SK-N-MC (cell line): ENCODE measurements at regions not wholly inside any gene's neighbourhood (a gene's known extent, or its start where the extent isn't known, plus 50 kb on each side); places are given as distances from the start of the nearest gene placed in this dataset.

Experiments
- DNase-seq: peaks from one replicate; pipeline ENCODE4 v3.0.0-alpha.2; 2011; ENCODE audit warnings: low read depth, low spot score
- H3K27ac ChIP-seq: fragments of 200-600 bp; sonication (generic); 2 replicates; pipeline ENCODE4 v1.5.1; 2016; ENCODE audit warnings: mixed run types
- H3K36me3 ChIP-seq: fragments of 200-600 bp; sonication (generic); 2 replicates; pipeline ENCODE4 v1.6.1; 2017; ENCODE audit warnings: antibody characterized with exemption, low read length, mixed read lengths; ENCODE audit not compliant: insufficient read depth
- H3K4me3 ChIP-seq: fragments of 200-600 bp; sonication (generic); 2 replicates; pipeline ENCODE4 v1.5.1; 2016
- H3K9ac ChIP-seq: fragments of 200-600 bp; sonication (generic); 2 replicates; pipeline ENCODE4 v1.8.0; 2017; ENCODE audit warnings: mixed run types, mixed read lengths; ENCODE audit not compliant: insufficient read length
- H3K9me3 ChIP-seq: fragments of 200-600 bp; sonication (generic); 2 replicates; pipeline ENCODE4 v1.6.1; 2017; ENCODE audit warnings: low read depth, mild to moderate bottlenecking, antibody characterized with exemption, low read length, moderate library complexity, mixed read lengths
- EZH2 ChIP-seq: fragments of 200-600 bp; sonication (generic); IDR thresholded peaks from one replicate; pipeline ENCODE4 v1.6.1; 2017; ENCODE audit warnings: antibody characterized with exemption
- FOXP2 ChIP-seq: optimal IDR thresholded peaks from 2 replicates; pipeline ENCODE3; 2011; ENCODE audit warnings: mild to moderate bottlenecking, moderate library complexity; ENCODE audit not compliant: insufficient read depth; ENCODE audit errors: extremely low read length, control extremely low read depth
- POLR2AphosphoS5 ChIP-seq: IDR thresholded peaks from 2 replicates; pipeline ENCODE4 v1.6.1; 2012; ENCODE audit warnings: mild to moderate bottlenecking, low read depth, low read length, borderline replicate concordance

DNA sequence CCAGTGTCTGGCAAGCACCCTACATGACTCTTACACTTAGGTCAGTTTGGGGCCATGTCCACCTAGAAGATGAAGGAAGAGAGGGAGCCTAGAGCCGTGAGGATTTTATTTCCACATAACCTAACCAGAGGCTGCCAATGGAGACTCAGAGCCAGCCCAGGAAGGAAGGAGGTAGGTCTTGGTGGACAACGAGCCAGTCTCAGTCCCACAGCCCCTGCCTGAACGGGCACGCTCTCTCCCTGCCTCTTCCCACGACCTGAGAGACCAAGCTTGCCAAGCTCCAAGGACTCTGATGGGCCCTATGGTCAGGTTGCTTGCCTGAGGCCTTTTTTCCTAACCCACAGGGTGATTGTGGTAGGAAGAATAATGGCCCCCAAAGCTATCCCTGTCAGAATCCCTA is 188.4 kb downstream of the TFCP2L1 start:
- no peaks in the 10 kb centered on the region for H3K9me3 ChIP-seq
- no peak for DNase-seq
- H3K9ac ChIP-seq: no peak overlapping the region
- no peaks in the 10 kb centered on the region for H3K36me3 ChIP-seq
- H3K4me3 ChIP-seq: no peak overlapping the region
- no peak overlapping the region for H3K27ac ChIP-seq
- TF ChIP-seq FOXP2 (no peak), POLR2AphosphoS5 (no peak), EZH2 (no peak)

DNA sequence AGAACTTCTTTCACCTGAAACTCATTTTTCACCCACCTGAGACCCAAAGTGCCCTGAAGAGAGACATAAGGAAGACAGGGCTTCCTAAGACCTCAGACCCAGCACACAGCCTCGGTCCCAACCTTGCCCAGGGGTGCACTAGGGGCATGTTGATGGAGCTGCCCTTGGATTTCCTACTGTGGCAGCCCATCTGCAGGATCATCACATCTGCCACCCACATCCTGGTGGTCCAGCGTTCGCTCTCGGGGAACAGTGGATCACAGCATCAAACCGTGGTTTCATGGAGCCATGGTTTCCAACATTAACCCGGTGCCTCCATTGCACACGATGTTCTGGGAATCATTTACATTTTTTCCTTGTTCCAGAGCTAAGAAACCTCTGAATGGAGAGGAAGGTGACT is 186.4 kb downstream of the TFCP2L1 start:
- no peaks in the 10 kb centered on the region for H3K9me3 ChIP-seq
- H3K36me3 ChIP-seq: no peaks in the 10 kb centered on the region
- TF ChIP-seq FOXP2 (no peak), POLR2AphosphoS5 (no peak), EZH2 (no peak)
- DNase-seq: no peak
- H3K4me3 ChIP-seq: no peak overlapping the region
- no peak overlapping the region for H3K27ac ChIP-seq
- no peak overlapping the region for H3K9ac ChIP-seq

DNA sequence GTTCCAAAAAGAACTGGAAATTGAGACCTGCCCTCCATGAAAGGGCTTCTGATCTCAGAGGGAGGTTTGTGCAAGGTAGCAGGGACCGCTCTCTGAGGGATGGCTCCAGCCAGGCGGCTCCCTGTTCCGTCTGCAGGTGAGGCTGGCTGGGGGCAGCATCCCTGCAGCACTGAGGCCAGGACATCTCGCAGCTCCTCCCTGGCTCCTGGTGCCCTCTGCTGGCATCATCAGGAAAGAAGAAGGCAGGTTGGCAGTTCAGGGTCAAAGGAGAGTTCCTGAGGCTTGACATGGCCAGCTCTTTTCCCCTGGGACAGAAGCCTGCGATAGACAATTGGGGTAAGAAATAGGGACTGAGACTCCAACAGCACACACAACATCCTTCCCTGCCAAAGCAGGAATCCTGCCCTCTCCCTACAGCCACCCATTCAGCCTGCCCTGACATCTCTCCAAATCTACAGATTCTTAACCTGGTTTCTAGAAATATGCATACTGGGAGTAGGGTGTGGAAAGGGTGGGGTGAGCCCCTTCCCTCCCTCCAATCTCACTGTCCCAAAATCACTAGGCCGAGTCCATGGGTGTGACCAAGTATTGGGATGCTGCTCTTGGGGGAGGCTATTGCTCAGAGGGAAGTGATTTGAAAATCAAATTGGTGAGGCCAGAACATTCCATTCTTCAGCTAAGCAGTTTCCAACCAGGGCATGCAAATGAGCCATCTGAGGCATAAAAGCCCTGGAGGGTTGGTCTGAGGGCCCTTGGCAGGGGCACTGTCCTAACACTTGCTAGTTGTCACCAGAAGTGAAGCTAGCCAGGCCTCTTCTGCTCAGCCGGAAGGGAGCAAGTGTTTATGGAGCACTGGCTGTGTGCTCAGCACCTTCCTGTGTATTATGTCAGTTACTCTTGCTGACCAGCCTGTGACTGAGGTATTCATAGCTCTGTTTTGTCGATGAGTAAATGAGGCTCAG is 185.4 kb downstream of the TFCP2L1 start:
- no peaks in the 10 kb centered on the region for H3K9me3 ChIP-seq
- DNase-seq: no peak
- H3K9ac ChIP-seq: no peak overlapping the region
- H3K27ac ChIP-seq: no peak overlapping the region
- TF ChIP-seq FOXP2 (no peak), EZH2 (no peak)
- no peaks in the 10 kb centered on the region for H3K36me3 ChIP-seq
- H3K4me3 ChIP-seq: no peak overlapping the region

DNA sequence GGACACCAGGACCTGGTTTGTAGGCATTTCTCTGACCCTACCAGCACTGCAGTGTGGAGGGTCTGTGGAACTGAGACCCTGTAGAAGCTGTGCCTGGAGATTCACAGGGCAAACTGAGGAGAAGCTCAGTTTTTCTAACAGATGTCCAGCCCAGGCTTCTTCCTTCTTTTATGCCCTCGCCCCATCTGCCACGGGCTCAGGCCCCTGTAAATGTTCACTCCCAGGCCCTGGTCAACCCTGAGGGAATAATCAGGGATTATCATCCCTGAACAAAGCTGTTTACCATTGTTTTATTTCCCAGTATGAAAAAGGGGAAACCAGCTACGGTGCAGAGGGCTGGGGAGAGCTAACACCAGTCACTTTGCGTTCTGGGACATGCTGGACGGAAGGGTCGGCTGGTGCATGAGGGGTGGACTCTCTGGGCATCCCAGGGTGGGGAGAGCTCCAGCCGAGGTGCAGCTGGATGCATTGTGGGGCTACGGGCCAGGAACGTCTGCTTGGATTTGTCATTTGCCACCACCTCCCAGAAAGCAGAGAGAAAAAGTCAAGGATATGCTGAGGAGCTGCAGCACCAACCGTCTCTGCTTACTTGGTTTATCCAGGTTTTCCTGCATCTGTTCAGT is 183.8 kb downstream of the TFCP2L1 start:
- Histone ChIP-seq H3K4me3 (no peak overlapping the region), H3K9ac (no peak overlapping the region), H3K36me3 (no peaks in the 10 kb centered on the region), H3K9me3 (no peaks in the 10 kb centered on the region), H3K27ac (no peak overlapping the region)
- TF ChIP-seq POLR2AphosphoS5 (no peak), FOXP2 (no peak), EZH2 (no peak)
- DNase-seq: no peak

GRCh38 chr2:121102941-121103340 is 182.1 kb downstream of the TFCP2L1 start:
- no peak overlapping the region for H3K4me3 ChIP-seq
- H3K9me3 ChIP-seq: no peaks in the 10 kb centered on the region
- TF ChIP-seq POLR2AphosphoS5 (no peak), EZH2 (no peak), FOXP2 (no peak)
- no peak overlapping the region for H3K9ac ChIP-seq
- no peak for DNase-seq
- H3K36me3 ChIP-seq: no peaks in the 10 kb centered on the region
- no peak overlapping the region for H3K27ac ChIP-seq

- no peak overlapping the region for H3K27ac ChIP-seq
Observed at GRCh38 chr2:121103960-121104359, 181.0 kb downstream of the TFCP2L1 start.

DNA sequence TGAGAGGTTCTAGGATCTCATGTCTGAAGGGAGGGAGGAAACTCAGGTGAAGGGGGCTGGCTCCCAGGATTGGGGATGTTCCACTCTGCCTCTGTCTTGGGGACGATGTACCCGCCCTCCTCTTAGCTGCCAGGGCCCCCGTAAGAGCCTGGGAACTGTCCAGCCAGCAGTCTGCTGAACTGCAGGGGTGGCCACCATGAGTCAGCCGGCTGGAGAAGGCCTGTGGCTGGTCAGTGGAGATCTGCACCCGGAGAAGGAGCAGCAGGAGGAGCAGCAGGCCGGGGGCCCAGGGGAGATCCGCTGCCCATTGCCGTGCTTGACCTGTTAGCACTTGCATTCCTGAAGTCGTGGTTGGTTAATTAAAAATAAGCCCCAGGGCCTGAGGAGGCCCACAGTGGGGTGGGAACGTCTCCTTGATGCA is 180.3 kb downstream of the TFCP2L1 start:
- H3K9ac ChIP-seq: no peak overlapping the region
- no peak overlapping the region for H3K4me3 ChIP-seq
- H3K36me3 ChIP-seq: no peaks in the 10 kb centered on the region
- DNase-seq: no peak
- no peaks in the 10 kb centered on the region for H3K9me3 ChIP-seq
- TF ChIP-seq POLR2AphosphoS5 (no peak), EZH2 (no peak), FOXP2 (no peak)
- H3K27ac ChIP-seq: no peak overlapping the region

More at GRCh38 chr2:121103960-121104359, 181.0 kb downstream of the TFCP2L1 start:
- no peaks in the 10 kb centered on the region for H3K9me3 ChIP-seq
- no peak for TF ChIP-seq EZH2
- no peak for TF ChIP-seq FOXP2
- no peak for TF ChIP-seq POLR2AphosphoS5
- H3K36me3 ChIP-seq: no peaks in the 10 kb centered on the region
- H3K9ac ChIP-seq: no peak overlapping the region
- no peak overlapping the region for H3K4me3 ChIP-seq
- no peak for DNase-seq

DNA sequence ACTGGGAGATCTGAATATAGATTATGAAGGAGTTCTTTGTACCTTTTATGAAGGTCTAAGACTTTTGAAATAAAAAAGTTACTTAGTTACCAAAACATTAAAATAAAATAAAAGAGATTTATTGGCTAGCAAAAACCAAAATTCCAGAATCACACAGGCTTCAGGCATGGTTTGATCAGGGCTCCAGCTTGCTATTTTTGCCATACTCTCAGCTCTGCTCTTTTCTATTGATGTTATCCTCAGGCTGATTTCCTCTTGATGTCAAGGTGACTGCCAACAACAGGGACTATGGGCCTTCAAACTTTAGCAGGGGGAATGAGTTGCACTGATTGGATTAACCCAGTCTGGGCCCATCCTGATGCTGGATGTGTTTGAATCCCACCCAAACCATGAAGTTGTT is 174.1 kb downstream of the TFCP2L1 start:
- DNase-seq: no peak
- Histone ChIP-seq H3K9ac (no peak overlapping the region), H3K36me3 (no peaks in the 10 kb centered on the region), H3K9me3 (no peaks in the 10 kb centered on the region), H3K27ac (no peak overlapping the region), H3K4me3 (no peak overlapping the region)
- TF ChIP-seq POLR2AphosphoS5 (no peak), FOXP2 (no peak), EZH2 (no peak)
